HG03025 (cell line): ENCODE measurements at regions not wholly inside any gene's neighbourhood (a gene's known extent, or its start where the extent isn't known, plus 50 kb on each side); places are given as distances from the start of the nearest gene placed in this dataset.
"Not testable (repeated sequence)": the region's sequence is repeated elsewhere in the genome, so short reads cannot be mapped to it uniquely, and the experiment has no call there.

Experiments
- ATAC-seq: cut with Tn5 transposase; IDR thresholded peaks from one replicate; pipeline ENCODE4 v1.9.1; 2021; ENCODE audit warnings: mild to moderate bottlenecking, moderate library complexity; ENCODE audit not compliant: unreplicated experiment, low FRiP score

DNA sequence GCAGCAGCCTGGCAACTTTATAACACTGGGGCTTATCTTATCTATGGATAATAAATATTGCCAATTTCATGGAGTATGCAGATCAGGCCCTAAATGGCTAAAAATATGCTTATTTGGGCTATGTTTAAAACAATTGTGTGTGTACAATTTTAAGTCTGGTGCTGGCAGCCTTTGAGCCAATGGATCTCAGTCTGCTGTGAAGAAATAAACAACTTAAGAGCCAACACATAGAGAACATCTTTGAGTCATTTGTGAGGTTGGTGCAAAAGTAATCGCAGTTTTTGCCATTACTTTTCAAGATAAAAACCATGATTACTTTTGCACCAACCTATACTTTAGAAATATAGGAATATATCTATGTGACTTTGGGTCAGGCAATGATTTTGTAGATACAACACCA lies 129.1 kb upstream of the CARMIL1 start:
- ATAC-seq = no peak

DNA sequence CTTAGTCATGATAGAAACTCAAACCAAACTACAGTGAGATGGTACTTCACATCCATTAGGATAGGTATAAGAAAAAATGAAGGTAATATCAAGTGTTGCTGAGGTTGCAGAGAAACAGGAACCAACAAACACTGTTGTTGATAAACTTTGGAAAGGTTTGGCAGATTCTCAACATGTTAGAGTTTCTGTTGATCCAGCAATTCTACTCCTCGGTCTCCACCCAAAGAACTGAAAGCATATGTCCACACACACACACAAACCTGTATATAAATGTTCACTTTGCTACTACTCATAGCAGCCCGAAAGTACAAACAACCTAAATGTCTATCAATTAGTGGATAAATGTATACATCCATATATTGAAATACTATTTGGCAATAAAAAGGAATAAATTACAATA lies 128.3 kb upstream of the CARMIL1 start:
- no peak for ATAC-seq

GRCh38 chr6:25153079-25153478 lies 126.1 kb upstream of the CARMIL1 start:
- no peak for ATAC-seq

GRCh38 chr6:25154034-25154596 lies 125.1 kb upstream of the CARMIL1 start:
- no peak for ATAC-seq

DNA sequence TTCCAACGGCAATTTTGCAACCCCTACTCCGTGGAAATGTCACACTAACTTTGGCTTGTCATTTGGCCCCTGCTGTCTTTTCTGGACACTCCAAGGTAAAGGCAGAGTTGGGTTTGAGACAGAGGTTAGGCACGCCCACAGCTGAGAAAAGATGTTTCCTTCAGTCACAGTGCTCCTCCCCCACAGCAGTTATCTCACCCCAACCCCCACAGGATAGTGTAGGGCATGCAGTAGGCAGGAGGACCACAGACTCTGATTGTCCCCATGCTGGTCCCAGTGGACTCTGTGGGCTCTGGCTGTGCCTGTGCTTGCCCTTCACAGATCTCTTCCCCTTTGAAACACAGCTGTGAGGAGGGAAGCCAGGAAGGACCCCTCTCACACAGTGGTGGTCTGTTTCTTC lies 124.0 kb upstream of the CARMIL1 start:
- no peak for ATAC-seq

GRCh38 chr6:25156123-25156522 lies 123.1 kb upstream of the CARMIL1 start:
- no peak for ATAC-seq

GRCh38 chr6:25157183-25157582 lies 122.0 kb upstream of the CARMIL1 start:
- no peak for ATAC-seq

- no peak for ATAC-seq
Observed at GRCh38 chr6:25157842-25158241, 121.3 kb upstream of the CARMIL1 start.

DNA sequence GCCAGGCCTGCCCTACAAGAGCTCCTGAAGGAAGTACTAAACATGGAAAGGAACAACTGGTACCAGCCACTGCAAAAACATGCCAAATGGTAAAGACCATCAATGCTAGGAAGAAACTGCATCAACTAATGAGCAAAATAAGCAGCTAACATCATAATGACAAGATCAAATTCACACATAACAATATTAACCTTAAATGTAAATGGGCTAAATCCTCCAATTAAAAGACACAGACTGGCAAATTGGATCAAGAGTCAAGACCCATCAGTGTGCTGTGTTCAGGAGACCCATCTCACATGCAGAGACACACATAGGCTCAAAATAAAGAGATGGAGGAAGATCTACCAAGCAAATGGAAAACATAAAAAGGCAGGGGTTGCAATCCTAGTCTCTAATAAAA lies 119.0 kb upstream of the CARMIL1 start:
- not testable (repeated sequence) for ATAC-seq

- ATAC-seq = no peak
Observed at GRCh38 chr6:25165177-25165576, 114.0 kb upstream of the CARMIL1 start.

- ATAC-seq = no peak
Observed at GRCh38 chr6:25165800-25166199, 113.4 kb upstream of the CARMIL1 start.

GRCh38 chr6:25166955-25167748 lies 112.0 kb upstream of the CARMIL1 start:
- no peak for ATAC-seq

DNA sequence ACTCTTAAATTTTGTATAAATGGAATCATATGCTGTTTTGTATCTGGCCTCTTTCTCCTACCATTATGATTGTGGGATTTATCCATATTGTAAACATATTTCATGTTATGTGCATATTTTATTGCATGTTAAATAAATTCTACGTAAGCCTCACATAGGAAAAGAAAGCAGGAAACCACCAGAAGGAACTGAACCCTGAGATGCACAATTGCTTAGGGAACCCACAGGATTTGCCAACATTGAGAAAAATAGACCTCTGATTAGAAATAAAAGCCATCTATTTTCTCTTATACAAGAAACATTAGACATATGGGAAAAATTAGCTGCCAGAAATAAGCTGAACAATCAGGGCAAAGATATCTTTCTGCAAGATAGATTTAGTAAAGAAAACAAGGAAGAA lies 111.2 kb upstream of the CARMIL1 start:
- ATAC-seq = no peak

GRCh38 chr6:25168637-25169036 lies 110.5 kb upstream of the CARMIL1 start:
- ATAC-seq = no peak

GRCh38 chr6:25169553-25169952 lies 109.6 kb upstream of the CARMIL1 start:
- no peak for ATAC-seq

DNA sequence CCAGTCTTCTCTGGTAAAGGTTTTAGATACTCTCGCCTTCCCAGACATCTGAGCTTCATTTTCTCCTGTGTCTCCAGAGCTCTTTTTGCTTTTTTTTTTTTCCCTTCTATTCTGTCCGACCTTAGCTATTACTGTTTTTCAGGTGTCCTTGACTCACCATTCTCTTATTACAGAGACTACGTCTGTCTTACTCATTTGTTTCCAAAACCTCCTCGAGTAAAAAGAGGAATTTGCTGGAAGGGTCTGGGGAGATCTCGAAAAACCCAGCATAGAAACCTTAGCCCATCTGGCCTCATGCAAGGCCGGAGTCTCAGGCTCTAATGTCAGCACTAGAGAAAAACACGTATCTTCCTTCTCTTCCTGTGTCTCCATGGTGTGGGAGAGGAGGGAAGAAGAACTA lies 109.2 kb upstream of the CARMIL1 start:
- no peak for ATAC-seq

DNA sequence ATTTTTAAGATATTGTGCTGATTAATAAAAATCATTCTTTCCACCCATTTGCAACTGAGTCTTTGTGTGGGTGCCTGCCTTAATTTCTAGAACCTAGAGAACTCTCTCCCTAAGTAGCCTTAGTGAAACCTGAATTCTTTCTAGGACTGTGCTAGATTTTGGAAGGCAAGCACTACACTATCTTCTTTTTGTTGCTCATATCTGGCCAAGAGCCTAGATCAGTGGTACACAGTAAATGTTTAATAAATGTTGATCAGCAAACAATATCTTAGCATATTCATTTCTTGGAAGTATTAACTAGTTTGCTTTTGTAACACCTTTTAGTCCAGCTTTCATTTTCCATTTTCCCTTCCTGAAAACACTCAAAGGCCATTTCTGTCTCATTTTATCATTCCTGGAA lies 108.5 kb upstream of the CARMIL1 start:
- ATAC-seq = no peak

- no peak for ATAC-seq
Observed at GRCh38 chr6:25171301-25171700, 107.9 kb upstream of the CARMIL1 start.

DNA sequence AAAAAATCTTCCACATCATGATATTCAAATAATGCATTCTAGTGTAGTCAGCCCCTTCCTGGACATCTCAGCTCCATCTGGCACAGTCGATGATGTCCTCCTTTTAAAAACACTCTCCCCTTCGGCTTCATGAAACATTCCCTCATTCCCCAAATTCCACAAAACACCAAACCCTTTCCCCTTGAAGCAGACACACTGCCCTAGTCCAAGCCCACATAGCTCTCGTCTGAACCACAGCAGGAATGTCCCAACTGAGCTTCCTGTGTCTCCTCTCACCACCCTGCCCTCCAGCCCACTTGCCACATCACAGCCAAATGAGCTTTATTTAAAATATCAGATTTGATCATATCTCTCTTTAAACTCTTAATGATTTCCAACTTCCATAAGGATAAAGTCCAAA lies 106.4 kb upstream of the CARMIL1 start:
- no peak for ATAC-seq

DNA sequence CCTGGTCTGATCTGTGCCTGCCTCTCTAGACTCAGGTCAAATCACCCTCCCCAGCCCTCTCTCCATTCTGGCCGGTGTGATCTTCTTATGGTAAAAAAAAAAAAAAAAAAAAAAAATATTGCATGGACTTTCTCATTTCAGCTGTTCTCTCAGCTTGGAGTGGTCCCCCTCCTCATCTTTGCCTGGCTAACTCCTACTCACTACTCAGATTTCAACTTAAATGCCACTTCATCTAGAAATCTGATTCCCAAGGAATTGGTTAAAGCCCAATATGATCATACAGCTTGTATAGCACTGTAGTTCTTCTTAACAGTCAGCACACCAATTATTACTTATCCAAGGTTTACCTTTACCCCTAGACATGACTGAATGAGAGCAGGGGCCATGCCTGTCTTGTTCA lies 105.9 kb upstream of the CARMIL1 start:
- ATAC-seq = no peak

DNA sequence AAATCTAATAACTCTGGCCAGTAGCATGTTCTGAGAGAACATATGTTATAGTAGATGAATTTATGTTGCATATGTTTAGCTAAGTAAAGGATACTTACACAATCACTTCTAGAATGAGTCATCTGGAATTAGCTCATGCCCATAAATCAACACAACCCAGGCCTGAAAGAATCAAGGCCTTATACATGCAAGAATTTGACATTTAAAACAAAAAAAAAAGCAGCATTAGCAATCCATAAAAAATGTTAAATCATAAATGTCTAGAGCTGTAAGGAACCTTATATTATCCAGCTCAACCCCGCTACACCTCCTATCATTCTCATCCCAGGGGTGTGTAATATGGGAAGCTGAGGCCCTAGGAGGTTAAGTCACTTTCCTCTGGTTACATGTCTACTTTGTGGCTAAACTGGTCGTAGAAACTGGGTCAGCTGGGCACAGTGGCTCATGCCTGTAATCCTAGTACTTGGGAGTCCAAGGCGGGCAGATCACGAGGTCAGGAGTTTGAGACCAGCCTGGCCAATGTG lies 105.2 kb upstream of the CARMIL1 start:
- ATAC-seq = no peak

DNA sequence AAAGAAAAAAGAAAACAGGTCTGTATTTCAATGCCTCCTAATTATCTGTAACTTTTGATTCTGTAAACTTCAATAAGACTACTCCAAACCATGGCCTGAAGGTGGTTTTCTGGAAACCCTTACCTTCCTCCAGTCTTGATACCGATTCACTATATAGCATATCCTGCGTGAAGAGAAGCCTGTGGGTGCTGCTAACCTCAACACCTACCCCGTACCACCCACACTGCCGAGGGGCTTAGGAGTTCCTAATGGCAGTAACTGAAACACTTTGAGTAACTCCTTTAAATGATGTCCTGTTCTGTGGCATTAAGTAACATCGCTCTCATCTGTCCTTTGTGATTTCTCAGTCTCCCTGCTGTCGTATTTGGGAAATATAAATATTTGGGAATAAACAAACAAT lies 104.5 kb upstream of the CARMIL1 start:
- no peak for ATAC-seq
